HepG2 (cell line): ENCODE measurements at regions not wholly inside any gene's neighbourhood (a gene's known extent, or its start where the extent isn't known, plus 50 kb on each side); places are given as distances from the start of the nearest gene placed in this dataset.

Source experiments
- ATAC-seq: fragments of 200-7000 bp; cut with Tn5 transposase; 3 replicates; pipeline ENCODE4 v1.9.1; 2020; ENCODE audit warnings: mild to moderate bottlenecking, moderate library complexity
- BruUV-seq: library from RNA; stranded (reverse); fragments of 400-500 nt; replicated peaks from 2 replicates; lab custom pipeline; 2021; lab: Mats Ljungman, UMichigan
- CTCF ChIA-PET: fragments of 300-600 bp; formaldehyde crosslinking; extraction: SDS; loops from one replicate; lab custom pipeline; 2021; ENCODE audit warnings: low total read pairs, inconsistent platforms, low intra/inter-chr PET ratio; lab: Yijun Ruan, JAX
- POLR2A ChIA-PET: fragments of 350-600 bp; sonication (Branson Sonifier 250); formaldehyde crosslinking; loops from one replicate; lab custom pipeline; 2020; ENCODE audit warnings: antibody characterized with exemption, inconsistent platforms; lab: Yijun Ruan, JAX
- DNase-seq: peaks from one replicate; pipeline ENCODE4 v3.0.0-alpha.2; 2015; ENCODE audit warnings: low spot score
- FAIRE-seq: peaks from 3 replicates; lab custom pipeline; 2011; peaks lifted over from hg19 to GRCh38; lab: Jason Lieb, UNC
- H2AFZ ChIP-seq: one replicate; pipeline ENCODE4 v1.6.1; 2011; ENCODE audit warnings: low read length, inconsistent platforms
- H3K27ac ChIP-seq: fragments of 300-600 bp; 3 replicates; pipeline ENCODE4 v1.8.0; 2011; ENCODE audit warnings: mixed run types, mild to moderate bottlenecking, mixed read lengths, low read length, inconsistent platforms; ENCODE audit not compliant: insufficient read depth; ENCODE audit errors: extremely low read length
- H3K27me3 ChIP-seq, 2 experiments: fragments of 200-600 bp in 1 of 2; 2 replicates in 1 of 2; 3 replicates in 1 of 2; pipeline versions ENCODE4 v1.6.0 to v1.8.0; 2011; ENCODE audit warnings: low read length in 2 of 2, mild to moderate bottlenecking in 2 of 2, moderate library complexity in 2 of 2, inconsistent platforms in 1 of 2; ENCODE audit not compliant: insufficient read depth in 2 of 2, control insufficient read depth in 1 of 2
- H3K36me3 ChIP-seq, 2 experiments: fragments of 200-600 bp in 1 of 2; replicated peaks in 1 of 2; 2 replicates in 1 of 2; 3 replicates in 1 of 2; pipeline versions ENCODE4 v1.5.1 to v1.8.0; 2011; ENCODE audit warnings: low read length in 2 of 2, inconsistent platforms in 1 of 2; ENCODE audit not compliant: insufficient read depth in 2 of 2, control insufficient read depth in 1 of 2
- H3K4me1 ChIP-seq: 2 replicates; pipeline ENCODE4 v1.5.1; 2012; ENCODE audit warnings: low read length, inconsistent platforms; ENCODE audit not compliant: insufficient read depth
- H3K4me2 ChIP-seq: 2 replicates; pipeline ENCODE4 v1.6.0; 2011; ENCODE audit warnings: low read depth, low read length, inconsistent platforms
- H3K4me3 ChIP-seq, 3 experiments: fragments of 200-600 bp in 1 of 3; sonication (generic), shearing (Covaris generic) in 1 of 3; replicated peaks in 1 of 3; 2 replicates each; pipeline ENCODE4 v1.5.1; 2011 to 2016; ENCODE audit warnings: low read length in 3 of 3, inconsistent platforms in 2 of 3, low read depth in 2 of 3, mild to moderate bottlenecking in 2 of 3, control low read depth in 1 of 3, mixed read lengths in 1 of 3; ENCODE audit not compliant: insufficient read depth in 1 of 3
- H3K79me2 ChIP-seq: one replicate; pipeline ENCODE4 v1.6.1; 2011; ENCODE audit warnings: low read length, inconsistent platforms; ENCODE audit not compliant: insufficient read depth
- H3K9ac ChIP-seq: 2 replicates; pipeline ENCODE4 v1.6.0; 2011; ENCODE audit warnings: mild to moderate bottlenecking, low read depth, low read length, inconsistent platforms; ENCODE audit not compliant: insufficient read depth
- H3K9me3 ChIP-seq: 2 replicates; pipeline ENCODE4 v1.5.1; 2012; ENCODE audit warnings: mild to moderate bottlenecking, low read length
- H4K20me1 ChIP-seq: 2 replicates; pipeline ENCODE4 v1.6.0; 2011; ENCODE audit warnings: inconsistent platforms, mild to moderate bottlenecking, low read length, moderate library complexity; ENCODE audit not compliant: insufficient read depth
- HCFC1 ChIP-seq: fragments of 150-350 bp; IDR thresholded peaks from 2 replicates; pipeline ENCODE4 v1.6.1; 2014; ENCODE audit warnings: low read depth, low read length
- HDAC6 ChIP-seq: fragments of 200-600 bp; sonication (generic); IDR thresholded peaks from 2 replicates; pipeline ENCODE4 v1.7.0; 2017; ENCODE audit warnings: mild to moderate bottlenecking, antibody characterized with exemption, low read length, low read depth
- JARID2 ChIP-seq: sonication (generic); formaldehyde crosslinking; IDR thresholded peaks from 2 replicates; pipeline ENCODE4 v1.8.1; 2023; ENCODE audit warnings: missing genetic modification reagents, inconsistent platforms; ENCODE audit not compliant: insufficient replicate concordance
- JUND ChIP-seq: sonication (generic); formaldehyde crosslinking; IDR thresholded peaks from 2 replicates; pipeline ENCODE4 v1.8.0; 2022; ENCODE audit warnings: mild to moderate bottlenecking, missing genetic modification reagents
- ONECUT2 ChIP-seq: sonication (generic); formaldehyde crosslinking; IDR thresholded peaks from 2 replicates; pipeline ENCODE4 v1.4.0; 2020; ENCODE audit warnings: missing genetic modification reagents
- SRY ChIP-seq: sonication (generic); formaldehyde crosslinking; IDR thresholded peaks from 2 replicates; pipeline ENCODE4 v1.8.0; 2022; ENCODE audit warnings: mild to moderate bottlenecking, missing genetic modification reagents
- ZNF251 ChIP-seq: sonication (generic); formaldehyde crosslinking; IDR thresholded peaks from 2 replicates; pipeline ENCODE4 v1.9.0; 2021; ENCODE audit warnings: mild to moderate bottlenecking, missing genetic modification reagents
- ZNF256 ChIP-seq: sonication (generic); formaldehyde crosslinking; conservative IDR thresholded peaks from 2 replicates; pipeline ENCODE4 v1.4.0; 2020; ENCODE audit warnings: missing genetic modification reagents
- WGBS: methylation state at CpG from one replicate; pipeline ENCODE4 v1.1.6; 2017; ENCODE audit warnings: low lambda C conversion rate; 5-methylcytosine and 5-hydroxymethylcytosine counted together
- in situ Hi-C: cut with HindIII; loops from 2 replicates; pipeline ENCODE4 v1.10.0; 2017; ENCODE audit warnings: low pct_unique_long_range_greater_than_20kb; ENCODE audit not compliant: extremely low pct_ligation_motif_present
- intact Hi-C: fragments of 100-400 bp; cut with micrococcal nuclease; formaldehyde crosslinking; loops from one replicate; pipeline ENCODE4 v1.10.0; 2022; ENCODE audit not compliant: unreplicated experiment
- TF ChIP-seq, protein P1 (sequence below): sonication (generic); formaldehyde crosslinking; IDR thresholded peaks from 2 replicates; pipeline ENCODE4 v1.4.0; 2020; ENCODE audit warnings: mild to moderate bottlenecking, missing genetic modification reagents

DNA sequence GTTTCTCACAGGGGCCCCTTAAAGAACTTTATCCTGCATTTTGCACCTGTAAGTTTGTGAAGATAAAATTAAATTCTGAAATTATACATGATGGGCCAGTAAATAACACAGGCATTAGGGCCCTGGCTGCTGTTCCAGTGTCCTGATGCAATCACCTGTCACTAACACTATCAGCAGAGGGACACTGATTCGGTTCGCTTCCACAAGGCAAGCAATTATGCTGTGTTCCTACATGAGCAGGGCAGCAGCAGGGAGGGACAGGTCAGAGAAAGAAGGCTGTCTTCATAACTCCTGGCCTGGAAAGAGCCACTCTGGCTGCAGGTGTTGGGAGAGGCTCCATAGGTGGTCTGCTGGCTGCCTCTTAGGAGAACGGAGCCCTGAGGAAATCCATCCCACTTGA lies 487.3 kb downstream of the MID1IP1 start (continued):
- TF ChIP-seq, protein P1, sequence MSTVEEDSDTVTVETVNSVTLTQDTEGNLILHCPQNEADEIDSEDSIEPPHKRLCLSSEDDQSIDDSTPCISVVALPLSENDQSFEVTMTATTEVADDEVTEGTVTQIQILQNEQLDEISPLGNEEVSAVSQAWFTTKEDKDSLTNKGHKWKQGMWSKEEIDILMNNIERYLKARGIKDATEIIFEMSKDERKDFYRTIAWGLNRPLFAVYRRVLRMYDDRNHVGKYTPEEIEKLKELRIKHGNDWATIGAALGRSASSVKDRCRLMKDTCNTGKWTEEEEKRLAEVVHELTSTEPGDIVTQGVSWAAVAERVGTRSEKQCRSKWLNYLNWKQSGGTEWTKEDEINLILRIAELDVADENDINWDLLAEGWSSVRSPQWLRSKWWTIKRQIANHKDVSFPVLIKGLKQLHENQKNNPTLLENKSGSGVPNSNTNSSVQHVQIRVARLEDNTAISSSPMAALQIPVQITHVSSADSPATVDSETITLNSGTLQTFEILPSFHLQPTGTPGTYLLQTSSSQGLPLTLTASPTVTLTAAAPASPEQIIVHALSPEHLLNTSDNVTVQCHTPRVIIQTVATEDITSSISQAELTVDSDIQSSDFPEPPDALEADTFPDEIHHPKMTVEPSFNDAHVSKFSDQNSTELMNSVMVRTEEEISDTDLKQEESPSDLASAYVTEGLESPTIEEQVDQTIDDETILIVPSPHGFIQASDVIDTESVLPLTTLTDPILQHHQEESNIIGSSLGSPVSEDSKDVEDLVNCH (CRISPR knock-in tag), result no peak
- TF ChIP-seq SRY (CRISPR knock-in tag) (no peak), HCFC1 (no peak)

DNA sequence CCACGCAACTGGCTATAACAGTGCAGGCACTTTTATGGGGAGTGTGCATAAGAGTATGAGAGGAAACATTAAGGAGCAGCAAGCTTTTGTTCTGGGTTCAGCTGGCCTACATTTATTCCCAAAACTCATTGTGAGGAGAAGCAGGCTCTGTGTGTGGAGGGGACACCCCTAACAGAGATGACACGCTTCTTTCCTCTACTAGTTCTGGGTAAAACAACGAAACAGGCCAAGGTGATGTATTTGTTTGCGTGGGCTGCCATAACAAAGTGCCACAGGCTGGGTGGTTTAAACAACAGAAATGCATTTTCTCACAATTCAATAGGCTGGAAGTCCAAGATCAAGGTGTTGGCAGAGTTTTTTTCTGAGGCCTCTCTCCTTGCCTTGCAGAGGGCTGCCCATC lies 488.6 kb downstream of the MID1IP1 start:
- Histone ChIP-seq H3K27me3 (no peaks in the 10 kb centered on the region; a peak in 1 of 5 replicates), H3K4me3 (no peak overlapping the region), H4K20me1 (no peaks in the 10 kb centered on the region), H3K79me2 (no peaks in the 10 kb centered on the region), H3K27ac (no peak overlapping the region), H3K9me3 (no peaks in the 10 kb centered on the region), H3K36me3 (no peaks in the 10 kb centered on the region), H3K9ac (no peak overlapping the region), H3K4me1 (no peaks in the 10 kb centered on the region)
- BruUV-seq, result no TSS peak
- POLR2A ChIA-PET, result no interaction called here
- no peak for FAIRE-seq
- CTCF ChIA-PET, result no interaction called here
- WGBS, result 86% methylated on average over 1 of the region's 4 CpGs
- DNase-seq, result no peak
- ATAC-seq, result no peak
- intact Hi-C loops, result no loop called here
- in situ Hi-C loops, result no loop called here
- no peak for TF ChIP-seq HDAC6
- no peak for TF ChIP-seq ZNF256
- no peak for TF ChIP-seq JUND (CRISPR knock-in tag)
- no peak for TF ChIP-seq JARID2 (CRISPR knock-in tag)
- no peak for TF ChIP-seq ZNF251
- no peak for TF ChIP-seq ONECUT2
- TF ChIP-seq, all 625 proteins: peak for 0
- no peak overlapping the region for H3K4me2 ChIP-seq
- no peak overlapping the region for H2AFZ ChIP-seq
